ENCODE measurements at regions not wholly inside any gene's neighbourhood (a gene's known extent, or its start where the extent isn't known, plus 50 kb on each side); places are given as distances from the start of the nearest gene placed in this dataset.

DNA sequence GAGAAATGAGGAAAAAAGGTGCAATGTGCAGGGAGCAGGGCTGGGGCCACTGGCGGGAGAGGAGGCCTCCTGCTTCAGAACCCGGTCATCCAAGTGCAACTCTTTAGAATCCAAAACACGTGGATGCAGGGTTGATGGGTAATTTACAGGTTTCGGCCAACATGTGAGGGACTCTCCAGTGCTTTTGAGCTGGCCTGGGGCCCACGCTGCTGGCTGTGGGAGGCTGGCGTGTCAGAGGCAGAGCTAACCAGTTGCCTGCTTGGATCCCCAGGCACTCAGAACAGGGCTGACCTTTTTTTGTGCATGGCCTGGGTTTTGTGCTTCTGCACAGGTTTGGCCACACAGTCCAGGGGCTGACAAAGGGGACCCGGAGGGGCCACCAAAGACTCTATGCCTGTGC lies 61.6 kb downstream of the GADD45G start:
- no peaks in the 10 kb centered on the region for H3K79me2 ChIP-seq (ENCODE audit: control insufficient read depth in 1 of 2, insufficient read depth in 2 of 2, low read length in 2 of 2)
- 95% methylated on average over 7 of the region's 7 CpGs; no CpG with 5 or more reads in 1 of the 2 experiments for WGBS, 2 experiments (ENCODE audit: extremely low coverage in 1 of 2, insufficient coverage in 1 of 2, insufficient read length in 1 of 2, insufficient replicate concordance in 2 of 2, low coverage in 1 of 2, low lambda C conversion rate in 2 of 2, missing lambda C conversion rate in 1 of 2)
- no peak overlapping the region for H2BK12ac ChIP-seq (ENCODE audit: low read depth, low read length)
- H4K5ac ChIP-seq (ENCODE audit: insufficient read length, low read depth, low read length): no peak overlapping the region
- no peak overlapping the region for H3K23ac ChIP-seq (ENCODE audit: insufficient read length)
- H3K23me2 ChIP-seq (ENCODE audit: low read depth, low read length): peaks cover 1% of the 10 kb centered on the region; the same call in 1 of the 2 replicates
- no peaks in the 10 kb centered on the region; a peak in 2 of 7 replicates for H3K27me3 ChIP-seq (replicated peaks in 1 of 4; ENCODE audit: control insufficient read depth in 3 of 4, extremely low read depth in 1 of 4, insufficient read depth in 3 of 4, low read length in 3 of 4)
- no peak overlapping the region for H3K4me3 ChIP-seq (ENCODE audit: extremely low read depth in 1 of 4, insufficient read depth in 2 of 4, low read depth in 3 of 4, low read length in 4 of 4)
- no peaks in the 10 kb centered on the region for H3K79me1 ChIP-seq (ENCODE audit: low read depth, low read length)
- ChIA-PET POLR2A (ENCODE audit: partially characterized antibody) (interaction anchor here (1.3 to 2.7 kb wide), 2 partner anchors 11 to 62 kb away, joined by 5 to 20 read pairs; partner anchors contain the start of gene GADD45G), CTCF (ENCODE audit: partially characterized antibody) (interaction anchor here (0.9 to 1.2 kb wide), 2 partner anchors 9 to 77 kb away, joined by 3 read pairs; no protein-coding TSS in a partner anchor)
- no peak overlapping the region for H3K14ac ChIP-seq (ENCODE audit: insufficient read length)
- no peak overlapping the region for H2BK20ac ChIP-seq (ENCODE audit: low read length)
- H2AK5ac ChIP-seq (ENCODE audit: low read depth, low read length): no peak overlapping the region
- H2BK5ac ChIP-seq (ENCODE audit: low read depth, low read length): no peak overlapping the region
- no peaks in the 10 kb centered on the region for H3K36me3 ChIP-seq (ENCODE audit: control insufficient read depth in 2 of 4, insufficient read depth in 4 of 4, low read length in 3 of 4)
- no peak overlapping the region for H3K27ac ChIP-seq (ENCODE audit: low read depth, low read length)
- H3K4me2 ChIP-seq (ENCODE audit: insufficient read depth in 1 of 2, low read depth in 2 of 2, low read length in 2 of 2): no peak overlapping the region
- no peak overlapping the region for H3K56ac ChIP-seq (replicated peaks; ENCODE audit: insufficient read length, low read depth, low read length)
- H3K4ac ChIP-seq (replicated peaks; ENCODE audit: insufficient read length, low read depth, low read length): no peak overlapping the region
- no peak overlapping the region for H4K91ac ChIP-seq (replicated peaks; ENCODE audit: insufficient read length, low read length)
- no peak overlapping the region for H3K18ac ChIP-seq (ENCODE audit: extremely low read depth, low read length)
- H2BK15ac ChIP-seq (ENCODE audit: low read length): peak overlapping the region; percentile 31; the same call in 1 of the 2 replicates
- H3K4me1 ChIP-seq (replicated peaks in 1 of 4; ENCODE audit: control insufficient read depth in 3 of 4, insufficient read depth in 4 of 4, low read length in 3 of 4): peaks cover 7 to 24% (median 10%) of the 10 kb centered on the region in 4 experiments
- H4K8ac ChIP-seq (ENCODE audit: extremely low read depth, insufficient read depth, low read length): no peak overlapping the region
- DNase-seq (ENCODE audit: low read depth in 1 of 2, low spot score in 2 of 2) (no peak), FAIRE-seq (no peak)
- no peaks in the 10 kb centered on the region; a peak in 1 of 4 replicates for H3K9me3 ChIP-seq (ENCODE audit: insufficient read depth in 2 of 2, low read depth in 1 of 2, low read length in 1 of 2)
- no peak overlapping the region for H2AFZ ChIP-seq (ENCODE audit: low read length)
- TF ChIP-seq, protein P1, sequence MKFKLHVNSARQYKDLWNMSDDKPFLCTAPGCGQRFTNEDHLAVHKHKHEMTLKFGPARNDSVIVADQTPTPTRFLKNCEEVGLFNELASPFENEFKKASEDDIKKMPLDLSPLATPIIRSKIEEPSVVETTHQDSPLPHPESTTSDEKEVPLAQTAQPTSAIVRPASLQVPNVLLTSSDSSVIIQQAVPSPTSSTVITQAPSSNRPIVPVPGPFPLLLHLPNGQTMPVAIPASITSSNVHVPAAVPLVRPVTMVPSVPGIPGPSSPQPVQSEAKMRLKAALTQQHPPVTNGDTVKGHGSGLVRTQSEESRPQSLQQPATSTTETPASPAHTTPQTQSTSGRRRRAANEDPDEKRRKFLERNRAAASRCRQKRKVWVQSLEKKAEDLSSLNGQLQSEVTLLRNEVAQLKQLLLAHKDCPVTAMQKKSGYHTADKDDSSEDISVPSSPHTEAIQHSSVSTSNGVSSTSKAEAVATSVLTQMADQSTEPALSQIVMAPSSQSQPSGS (IDR thresholded peaks at IDR 0.05; ENCODE audit: low read length): no peak
- TF ChIP-seq JUN (IDR thresholded peaks at IDR 0.05; ENCODE audit: low read depth, low read length) (no peak), TCF12 (IDR thresholded peaks at IDR 0.05; ENCODE audit: low read depth, low read length) (no peak), SIRT6 (IDR thresholded peaks at IDR 0.05; ENCODE audit: low read length) (no peak), CEBPB (IDR thresholded peaks at IDR 0.05; ENCODE audit: low read depth, low read length) (no peak), BRCA1 (IDR thresholded peaks at IDR 0.05; ENCODE audit: low read depth, low read length) (no peak), GTF2F1 (IDR thresholded peaks at IDR 0.05; ENCODE audit: borderline replicate concordance, low read depth, low read length) (no peak), POLR2AphosphoS5 (IDR thresholded peaks at IDR 0.05; ENCODE audit: low read depth, low read length) (no peak), POLR2A (IDR thresholded peaks at IDR 0.05; ENCODE audit: control extremely low read depth in 1 of 2, low read depth in 2 of 2, low read length in 2 of 2) (no peak), TAF7 (optimal IDR thresholded peaks at IDR 0.05; ENCODE audit: borderline replicate concordance, low read depth, low read length) (no peak), SP4 (IDR thresholded peaks at IDR 0.05; ENCODE audit: low read length) (no peak), CBX5 (IDR thresholded peaks at IDR 0.05; ENCODE audit: low read depth, low read length) (no peak), EZH2 (IDR thresholded peaks at IDR 0.05; ENCODE audit: low read depth, low read length, severe bottlenecking) (no peak), BACH1 (IDR thresholded peaks at IDR 0.05; ENCODE audit: low read length) (no peak)
- no peak overlapping the region for H2BK120ac ChIP-seq (replicated peaks; ENCODE audit: low read depth, low read length)
- no peak overlapping the region for H3K9ac ChIP-seq (replicated peaks in 1 of 4; ENCODE audit: extremely low read depth in 1 of 4, low read depth in 3 of 4, low read length in 3 of 4)
- no peaks in the 10 kb centered on the region for H4K20me1 ChIP-seq (replicated peaks in 1 of 2; ENCODE audit: control insufficient read depth in 1 of 2, insufficient read depth in 2 of 2, low read length in 2 of 2)

Measured in H1 (cell line).